Erythroblast (primary cell): ENCODE measurements at regions not wholly inside any gene's neighbourhood (a gene's known extent, or its start where the extent isn't known, plus 50 kb on each side); places are given as distances from the start of the nearest gene placed in this dataset.

Experiments
- DNase-seq, 2 experiments: peaks; one replicate each; lab custom pipeline; 2025; lab: John Stamatoyannopoulos, UW
- GATA1 ChIP-seq: IDR thresholded peaks from 2 replicates; pipeline ENCODE4 v1.6.1; 2011; ENCODE audit warnings: low read depth, mild to moderate bottlenecking, control low read depth, low read length, moderate library complexity
- POLR2A ChIP-seq: IDR thresholded peaks from 2 replicates; pipeline ENCODE4 v1.6.1; 2011; ENCODE audit warnings: mild to moderate bottlenecking, low read length

DNA sequence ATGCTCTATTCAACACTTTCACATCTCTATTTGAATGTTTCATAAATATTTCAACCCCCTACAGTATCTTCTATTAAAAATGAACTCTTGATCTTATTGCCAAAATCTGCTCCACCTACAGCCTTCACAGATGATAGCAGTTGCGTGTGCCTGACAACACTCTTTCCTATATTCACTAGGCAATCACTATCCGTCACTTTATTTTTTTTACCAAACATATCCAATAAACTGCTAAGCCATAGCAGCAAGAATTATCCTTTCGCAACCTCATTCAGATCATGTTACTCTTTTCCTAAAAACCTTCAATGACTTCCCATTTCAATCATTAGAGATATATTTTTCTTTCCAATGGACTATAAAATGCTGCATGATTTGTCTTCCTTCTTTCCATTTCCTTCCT is 629.8 kb upstream of the PCDH9 start:
- DNase-seq, result no peak
- TF ChIP-seq POLR2A (no peak), GATA1 (no peak)

DNA sequence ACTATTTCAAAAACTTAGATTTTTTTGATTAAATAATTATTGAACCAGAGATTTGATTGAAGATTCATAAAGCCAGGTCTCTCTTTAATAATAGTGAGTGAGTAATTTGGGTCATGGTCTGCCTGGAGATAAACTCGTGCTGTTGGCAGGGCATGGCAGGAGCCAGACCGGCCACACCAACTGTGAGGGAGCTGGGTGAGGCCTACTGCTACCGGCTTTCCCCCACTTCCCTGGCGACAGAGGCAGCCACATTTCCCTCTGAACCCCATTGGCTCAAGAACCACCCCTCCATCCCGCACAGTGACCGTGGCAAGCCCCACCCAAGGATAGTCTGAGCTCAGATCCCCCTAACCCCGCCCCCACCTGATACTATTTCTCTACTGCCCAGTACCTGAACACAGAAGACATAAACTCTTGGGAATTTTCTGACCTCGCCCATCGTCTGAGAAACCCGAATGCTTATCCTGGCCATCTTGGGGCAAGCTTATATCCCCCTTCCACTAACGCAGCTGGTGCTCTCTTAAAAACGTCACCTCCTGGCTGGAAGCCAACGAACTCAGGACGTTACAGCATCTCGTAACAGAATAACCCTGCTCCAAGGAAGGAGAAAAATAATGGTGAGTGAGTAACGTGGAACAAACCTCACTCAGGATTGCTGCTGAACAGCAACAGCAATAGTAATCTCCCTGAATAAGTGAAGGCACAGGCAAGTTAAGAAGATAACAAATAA is 627.6 kb upstream of the PCDH9 start:
- DNase-seq, result no peak
- no peak for TF ChIP-seq POLR2A
- no peak for TF ChIP-seq GATA1

DNA sequence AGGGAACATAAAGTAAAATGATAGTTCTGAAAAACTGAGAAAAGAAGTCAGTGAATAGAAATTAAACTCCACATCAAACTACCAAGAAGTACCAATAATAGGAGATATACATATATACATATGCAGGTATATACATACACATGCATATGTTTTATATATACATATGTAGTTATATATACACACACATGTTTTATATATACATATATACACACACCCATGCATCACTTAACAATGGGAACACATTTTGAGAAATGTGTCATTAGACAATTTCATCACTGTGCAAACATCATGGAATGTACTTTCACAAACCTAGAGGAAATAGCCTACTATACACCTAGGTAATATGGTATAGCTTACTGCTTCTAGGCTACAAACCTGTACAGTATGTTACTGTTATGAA is 626.8 kb upstream of the PCDH9 start:
- no peak for DNase-seq
- TF ChIP-seq GATA1, result no peak
- TF ChIP-seq POLR2A, result no peak

DNA sequence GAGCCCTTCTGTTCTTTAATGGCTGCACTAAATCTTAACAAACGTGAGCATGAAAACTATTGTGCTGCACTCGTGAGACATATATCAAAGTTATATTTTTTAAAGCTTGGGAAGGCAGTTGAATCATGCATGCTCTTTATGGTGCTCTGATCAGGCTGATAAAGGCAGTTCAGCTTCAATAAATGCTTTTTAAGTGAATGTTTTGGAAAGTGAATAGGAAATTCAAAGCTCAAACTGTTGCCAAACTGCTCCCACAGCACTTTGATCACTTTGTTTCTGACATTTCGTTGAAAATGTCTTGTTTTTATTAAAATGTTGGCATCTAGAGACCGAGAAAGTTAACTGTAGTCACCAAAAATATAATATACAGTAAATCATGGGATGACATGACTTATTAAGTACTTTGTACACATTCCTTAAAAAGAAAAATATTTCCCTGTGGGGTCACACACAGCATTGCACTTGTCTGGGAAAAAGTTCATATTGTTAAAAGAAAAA is 625.7 kb upstream of the PCDH9 start:
- no peak for TF ChIP-seq POLR2A
- no peak for TF ChIP-seq GATA1
- no peak for DNase-seq

DNA sequence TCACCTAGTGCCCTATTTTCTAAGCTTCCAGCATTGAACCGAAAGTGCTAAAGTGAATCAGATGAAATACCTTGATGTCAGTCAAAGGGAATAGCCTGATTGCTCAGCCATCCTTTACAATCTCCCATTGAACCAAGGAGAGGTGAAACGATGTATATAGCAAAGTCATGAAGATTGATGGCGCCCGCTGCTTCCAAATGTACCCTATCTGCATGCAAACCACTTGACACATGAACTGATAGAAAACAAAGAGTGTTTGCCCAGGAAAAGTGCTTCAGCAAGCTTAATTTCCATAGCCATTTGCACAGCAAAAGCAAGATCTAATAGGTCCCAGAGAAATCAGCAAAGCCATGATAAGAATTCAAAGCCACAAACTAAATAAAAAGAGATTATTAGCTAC is 624.9 kb upstream of the PCDH9 start:
- no peak for TF ChIP-seq GATA1
- no peak for DNase-seq

DNA sequence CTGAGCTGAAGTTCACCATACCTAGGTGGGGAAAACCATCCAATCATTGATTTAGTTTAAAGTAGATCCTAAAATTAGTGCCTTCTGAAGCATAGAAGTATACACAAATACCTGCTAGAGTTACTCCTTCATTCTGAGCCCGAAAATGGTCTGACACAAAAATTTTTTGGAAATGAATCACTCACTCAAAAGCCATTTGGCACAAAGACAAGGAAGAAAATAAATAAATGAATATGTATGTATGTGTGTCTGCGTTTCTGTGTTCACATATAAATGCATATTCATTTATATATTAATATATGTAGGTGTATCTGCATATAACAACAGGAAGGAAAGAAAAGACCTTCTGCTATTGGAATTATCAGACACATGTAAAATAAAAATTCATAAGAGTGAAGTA is 614.4 kb upstream of the PCDH9 start:
- TF ChIP-seq POLR2A, result no peak
- no peak for TF ChIP-seq GATA1
- no peak for DNase-seq

DNA sequence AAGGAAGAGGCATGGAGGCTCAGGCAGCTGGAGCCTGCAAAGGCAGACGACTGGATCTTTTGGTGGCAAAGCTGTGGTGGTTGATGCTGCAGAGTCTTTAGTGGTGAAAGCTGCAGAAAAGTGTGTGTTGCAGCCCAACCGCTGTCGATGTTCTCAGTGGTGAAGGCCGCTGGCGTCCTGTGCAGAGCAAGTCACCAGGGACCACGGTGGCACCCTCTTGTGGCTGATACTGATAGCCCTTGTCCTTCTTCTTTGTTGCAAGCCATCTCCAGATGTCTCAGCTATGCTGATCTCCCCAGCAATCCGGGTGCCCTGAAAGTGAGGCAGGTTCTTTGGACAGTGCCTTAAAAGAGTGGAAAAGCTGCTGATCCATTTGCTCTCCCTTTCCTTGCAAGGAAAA is 610.9 kb upstream of the PCDH9 start:
- DNase-seq, result peak; percentile 3 to 4
- TF ChIP-seq POLR2A, result no peak
- TF ChIP-seq GATA1, result no peak

DNA sequence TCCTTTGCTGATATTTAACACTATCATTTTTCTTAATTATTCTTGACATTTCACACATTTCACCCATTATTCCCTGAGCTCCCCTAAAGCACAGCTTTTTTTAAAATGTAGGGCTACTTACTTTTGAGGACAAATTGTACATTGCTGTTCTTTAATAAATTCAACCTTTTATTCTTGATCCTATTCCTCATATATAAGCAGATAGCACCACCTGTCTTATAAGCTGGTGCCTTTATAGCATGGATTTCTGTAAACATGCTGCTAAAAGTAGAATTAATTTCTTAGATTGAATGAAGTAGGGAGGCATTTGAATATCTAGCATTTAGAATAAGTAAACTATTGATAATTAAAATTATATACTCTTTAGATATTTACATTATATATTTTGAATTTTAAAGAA is 603.4 kb upstream of the PCDH9 start:
- no peak for DNase-seq
- TF ChIP-seq GATA1, result no peak
- no peak for TF ChIP-seq POLR2A

DNA sequence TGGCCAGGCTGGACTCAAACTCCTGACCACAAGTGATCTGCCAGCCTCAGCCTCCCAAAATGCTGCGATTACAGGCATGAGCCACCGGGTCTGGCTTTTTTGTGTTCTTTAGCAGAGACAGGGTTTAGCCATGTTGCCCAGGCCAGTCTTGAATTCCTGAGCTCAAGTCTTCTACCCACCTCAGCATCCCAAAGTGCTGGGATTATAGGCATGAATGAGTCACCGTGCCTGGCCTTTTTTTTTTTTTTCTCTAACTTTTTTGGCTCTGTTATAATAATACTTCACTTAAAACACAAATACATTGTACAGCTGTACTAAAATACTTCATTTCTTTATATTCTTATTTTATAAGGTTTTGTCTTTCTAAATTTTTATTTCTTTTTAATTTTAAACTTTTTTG is 599.5 kb upstream of the PCDH9 start:
- TF ChIP-seq POLR2A (no peak), GATA1 (no peak)
- DNase-seq, result no peak

DNA sequence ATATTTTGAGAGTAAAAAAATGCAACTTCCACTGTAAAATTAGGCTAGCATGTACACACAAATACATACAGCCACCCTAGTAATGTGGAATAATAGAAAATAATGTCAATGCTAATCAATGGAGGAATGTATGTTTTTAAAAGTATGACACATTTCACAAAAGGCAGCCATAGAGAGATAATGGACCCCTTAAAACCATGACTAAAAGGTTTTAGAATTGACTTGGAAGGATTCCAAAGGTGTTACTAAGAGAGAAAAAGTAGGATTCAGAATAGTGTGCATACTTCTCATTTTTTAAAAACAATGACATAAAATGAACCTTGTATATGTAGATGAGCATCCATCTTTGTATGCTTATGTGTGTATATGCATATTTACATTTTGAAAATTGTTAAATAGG is 597.9 kb upstream of the PCDH9 start:
- TF ChIP-seq GATA1 (no peak), POLR2A (no peak)
- no peak for DNase-seq

DNA sequence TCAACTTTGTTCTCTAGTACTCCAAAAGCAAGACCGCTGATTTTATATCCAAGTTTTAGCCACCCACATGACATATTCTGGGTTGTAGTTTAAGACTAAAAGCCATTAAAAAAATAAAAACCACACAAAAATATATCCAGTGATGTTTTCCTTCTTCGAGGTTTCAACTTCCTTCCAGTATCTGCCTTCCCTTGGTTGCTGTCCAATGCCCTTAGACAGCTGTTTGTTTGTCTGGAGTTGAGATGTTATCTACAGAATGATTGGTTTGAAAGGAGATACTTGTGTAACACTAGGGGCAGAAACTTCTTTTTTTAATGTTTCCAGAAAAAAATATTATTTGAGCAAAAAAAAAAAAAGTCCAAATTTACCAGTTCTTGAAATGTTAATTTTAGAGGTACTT is 591.5 kb upstream of the PCDH9 start:
- no peak for DNase-seq
- TF ChIP-seq POLR2A, result no peak
- TF ChIP-seq GATA1, result no peak

DNA sequence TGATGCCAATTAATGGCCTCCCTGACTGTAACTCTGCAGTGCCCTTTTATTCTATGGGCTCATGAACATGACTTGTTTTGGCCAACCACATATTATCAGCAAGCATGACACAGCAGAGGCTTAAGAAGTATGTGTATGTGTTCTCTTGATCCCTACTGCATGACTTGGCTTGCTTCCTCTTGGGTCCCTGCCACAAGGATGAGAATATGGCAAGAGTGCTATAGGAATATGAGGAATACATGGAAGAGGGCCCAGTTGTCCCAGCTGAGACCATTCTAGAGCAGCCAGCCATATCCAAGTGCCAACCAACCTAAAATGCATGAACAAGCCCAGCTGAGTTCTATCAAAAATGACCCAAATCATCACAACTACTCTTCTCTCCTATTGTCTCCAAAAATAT is 576.7 kb upstream of the PCDH9 start:
- TF ChIP-seq POLR2A (no peak), GATA1 (no peak)
- peak; percentile 11 to 16 for DNase-seq

DNA sequence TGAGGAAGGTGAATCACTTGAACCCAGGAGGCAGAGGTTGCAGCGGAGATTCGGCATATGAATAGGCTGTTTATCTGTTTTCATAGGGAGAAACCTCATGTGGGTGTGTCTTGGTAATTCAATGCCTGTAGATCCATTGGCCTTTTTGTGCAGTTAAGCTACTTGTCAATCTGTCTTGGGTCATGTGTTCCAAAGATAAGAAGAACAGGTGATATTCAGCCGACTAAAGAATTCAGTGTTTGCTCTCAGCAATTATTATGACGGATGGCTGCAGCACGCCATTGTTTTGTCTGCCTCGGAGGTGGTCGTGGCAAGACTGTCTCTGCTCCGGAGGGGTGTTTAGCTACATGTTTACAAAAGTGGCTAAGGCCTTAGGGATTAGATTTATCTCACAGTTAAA is 573.0 kb upstream of the PCDH9 start:
- TF ChIP-seq POLR2A, result no peak
- no peak for TF ChIP-seq GATA1
- DNase-seq, result no peak

DNA sequence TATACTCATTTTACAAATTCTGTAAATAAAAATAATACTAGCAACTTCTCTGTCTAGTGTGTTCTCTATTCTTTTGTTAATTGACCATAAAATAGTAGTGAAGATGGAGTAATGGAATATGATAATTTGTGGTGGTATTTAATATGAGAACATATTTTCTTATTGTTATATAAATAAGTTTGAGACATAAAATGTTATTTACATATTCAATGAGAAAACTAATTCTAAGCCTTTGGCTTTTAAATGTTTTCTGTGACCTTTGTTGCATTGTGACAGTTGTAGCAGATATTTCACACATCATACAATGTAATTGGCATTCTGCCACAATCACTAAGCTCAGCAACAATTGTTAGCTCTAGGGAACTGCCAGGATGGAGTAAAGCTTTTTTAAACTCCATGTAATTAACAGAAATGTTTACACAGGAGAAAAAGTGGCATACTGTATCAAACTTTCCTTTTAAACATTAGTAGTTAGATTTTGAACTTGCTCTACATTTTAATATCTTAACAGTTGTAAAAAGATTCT is 562.1 kb upstream of the PCDH9 start:
- no peak for TF ChIP-seq GATA1
- TF ChIP-seq POLR2A, result no peak
- no peak for DNase-seq

DNA sequence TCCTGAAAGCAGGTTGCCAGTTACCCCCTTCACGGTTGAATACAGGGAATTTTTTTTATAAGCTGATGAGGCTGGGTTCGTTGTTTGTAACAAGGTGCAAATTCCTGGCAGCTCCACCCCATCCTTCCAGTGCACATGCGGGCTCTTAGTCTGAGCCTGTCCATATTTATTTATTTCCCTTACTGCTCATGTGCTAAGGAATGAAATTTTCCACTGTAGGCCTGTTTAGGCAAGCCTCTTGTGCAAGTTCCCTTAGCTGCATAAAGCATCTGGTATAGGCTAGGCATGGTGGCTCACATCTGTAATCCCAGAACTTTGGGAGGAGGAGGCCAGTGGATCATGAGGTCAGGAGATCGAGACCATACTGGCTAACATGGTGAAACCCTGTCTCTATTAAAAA is 560.9 kb upstream of the PCDH9 start:
- TF ChIP-seq GATA1 (no peak), POLR2A (no peak)
- DNase-seq, result no peak

DNA sequence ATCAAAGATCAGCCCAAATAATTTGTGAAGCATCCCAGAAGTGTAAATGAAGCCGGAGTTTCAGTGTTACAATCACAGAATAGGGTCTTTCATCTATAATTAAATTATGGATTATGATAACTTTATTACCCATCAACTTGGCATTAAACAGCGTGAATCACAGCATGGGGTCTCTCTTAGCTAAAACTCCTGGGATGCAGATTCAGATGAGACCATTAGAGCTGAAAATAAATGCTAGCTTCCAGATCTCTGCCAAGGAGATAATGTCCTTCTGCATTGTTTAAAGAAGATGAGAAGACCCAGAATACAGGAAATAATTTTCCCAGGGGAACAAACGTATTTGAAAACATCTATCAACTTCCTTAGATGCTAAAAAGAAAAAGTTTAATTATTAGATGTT is 546.0 kb upstream of the PCDH9 start:
- no peak for TF ChIP-seq GATA1
- no peak for TF ChIP-seq POLR2A
- DNase-seq, result no peak
